CD4-positive, alpha-beta T cell (primary cell): ENCODE measurements at regions not wholly inside any gene's neighbourhood (a gene's known extent, or its start where the extent isn't known, plus 50 kb on each side); places are given as distances from the start of the nearest gene placed in this dataset.

Experiments
- ATAC-seq: fragments of 200-7000 bp; cut with Tn5 transposase; one replicate; pipeline ENCODE4 v1.10.0; 2022; ENCODE audit warnings: mild to moderate bottlenecking; ENCODE audit not compliant: poor library complexity
- CTCF ChIA-PET: fragments of 350-600 bp; sonication (Branson Sonifier 250); formaldehyde crosslinking; loops from one replicate; lab custom pipeline; 2021; ENCODE audit warnings: antibody characterized with exemption, inconsistent platforms; lab: Charles Lee
- POLR2A ChIA-PET: fragments of 350-600 bp; sonication (Branson Sonifier 250); formaldehyde crosslinking; loops from one replicate; lab custom pipeline; 2021; ENCODE audit warnings: antibody characterized with exemption, inconsistent platforms; lab: Charles Lee
- DNase-seq, 14 experiments: peaks; one replicate each; pipeline ENCODE4 v3.0.0-alpha.2; 2013 to 2020; ENCODE audit warnings: mixed read lengths in 2 of 14
- H3K27ac ChIP-seq, 2 donors: one replicate each; pipeline versions ENCODE4 v1.5.1 to v1.7.0; 2013; ENCODE audit warnings: low read length in 2 of 2, low read depth in 1 of 2, mild to moderate bottlenecking in 1 of 2
- H3K27me3 ChIP-seq, 2 experiments: 1 replicate in 1 of 2; 2 replicates in 1 of 2; pipeline versions ENCODE4 v1.6.1 to v1.7.0; 2013; ENCODE audit warnings: low read length in 2 of 2, control low read depth in 1 of 2, mild to moderate bottlenecking in 1 of 2, moderate library complexity in 1 of 2; ENCODE audit not compliant: insufficient read depth in 2 of 2, control insufficient read depth in 1 of 2
- H3K36me3 ChIP-seq: one replicate; pipeline ENCODE4 v1.6.1; 2013; ENCODE audit warnings: low read length, control low read depth; ENCODE audit not compliant: insufficient read depth
- H3K4me1 ChIP-seq: one replicate; pipeline ENCODE4 v1.6.1; 2013; ENCODE audit warnings: low read length, control low read depth; ENCODE audit not compliant: insufficient read depth
- H3K4me3 ChIP-seq: one replicate; pipeline ENCODE4 v1.5.1; 2013; ENCODE audit warnings: mild to moderate bottlenecking, low read length, moderate library complexity
- H3K9me3 ChIP-seq, 2 experiments: 1 replicate in 1 of 2; 2 replicates in 1 of 2; pipeline versions ENCODE4 v1.6.1 to v1.7.0; 2013; ENCODE audit warnings: low read length in 2 of 2, mild to moderate bottlenecking in 2 of 2, control low read depth in 1 of 2, moderate library complexity in 1 of 2; ENCODE audit not compliant: control insufficient read depth in 1 of 2, insufficient read depth in 1 of 2
- H3K27ac Mint-ChIP-seq: one replicate; pipeline ENCODE4 v1.8.0; 2020; ENCODE audit warnings: mixed read lengths
- H3K27me3 Mint-ChIP-seq: one replicate; pipeline ENCODE4 v1.8.0; 2021; ENCODE audit warnings: mixed read lengths
- H3K36me3 Mint-ChIP-seq: one replicate; pipeline ENCODE4 v1.8.0; 2021; ENCODE audit warnings: low read depth, mixed read lengths
- H3K4me1 Mint-ChIP-seq: one replicate; pipeline ENCODE4 v1.8.0; 2021; ENCODE audit warnings: low read depth, mixed read lengths
- H3K4me3 Mint-ChIP-seq: one replicate; pipeline ENCODE4 v1.8.0; 2020; ENCODE audit warnings: mild to moderate bottlenecking, mixed read lengths
- H3K9me3 Mint-ChIP-seq: one replicate; pipeline ENCODE4 v1.8.0; 2020; ENCODE audit warnings: mixed read lengths
- CTCF ChIP-seq: fragments of 200-600 bp; IDR thresholded peaks from one replicate; pipeline ENCODE4 v1.8.0; 2022; ENCODE audit warnings: antibody characterized with exemption, mild to moderate bottlenecking
- intact Hi-C, 2 experiments: fragments of 100-400 bp; cut with DNase I in 1 of 2; cut with micrococcal nuclease in 1 of 2; formaldehyde crosslinking; loops; one replicate each; pipeline versions ENCODE4 v1.15.1 to v1.9.0; 2023 to 2025; cut with DNase I, micrococcal nuclease

GRCh38 chr22:48323746-48324145 is 1503.9 kb downstream of the BRD1 start:
- intact Hi-C loops, result no loop called here
- Mint-ChIP-seq H3K4me1 (no peaks in the 10 kb centered on the region), H3K27ac (no peak overlapping the region), H3K9me3 (peaks cover 7% of the 10 kb centered on the region), H3K4me3 (no peak overlapping the region), H3K27me3 (peaks cover 3% of the 10 kb centered on the region), H3K36me3 (no peaks in the 10 kb centered on the region)
- Histone ChIP-seq H3K4me1 (no peaks in the 10 kb centered on the region), H3K9me3 (peaks cover 0 to 28% of the 10 kb centered on the region in 2 experiments), H3K36me3 (no peaks in the 10 kb centered on the region), H3K27ac (no peak overlapping the region), H3K27me3 (no peaks in the 10 kb centered on the region), H3K4me3 (no peak overlapping the region)
- POLR2A ChIA-PET, result no interaction called here
- no peak for ATAC-seq
- CTCF ChIA-PET, result no interaction called here
- TF ChIP-seq CTCF, result no peak
- no peak for DNase-seq

GRCh38 chr22:48322907-48323306 is 1504.8 kb downstream of the BRD1 start:
- peaks cover 7% of the 10 kb centered on the region for H3K9me3 Mint-ChIP-seq
- Histone ChIP-seq H3K27me3 (no peaks in the 10 kb centered on the region), H3K4me1 (no peaks in the 10 kb centered on the region), H3K4me3 (no peak overlapping the region), H3K9me3 (peaks cover 0 to 28% of the 10 kb centered on the region in 2 experiments), H3K27ac (no peak overlapping the region), H3K36me3 (no peaks in the 10 kb centered on the region)
- DNase-seq, result no peak
- CTCF ChIA-PET, result no interaction called here
- H3K27ac Mint-ChIP-seq, result no peak overlapping the region
- no peak overlapping the region for H3K4me3 Mint-ChIP-seq
- ATAC-seq, result no peak
- no peaks in the 10 kb centered on the region for H3K4me1 Mint-ChIP-seq
- H3K36me3 Mint-ChIP-seq, result no peaks in the 10 kb centered on the region
- POLR2A ChIA-PET, result no interaction called here
- intact Hi-C loops, result no loop called here
- TF ChIP-seq CTCF, result no peak
- H3K27me3 Mint-ChIP-seq, result peaks cover 3% of the 10 kb centered on the region

- Histone ChIP-seq H3K27ac (no peak overlapping the region), H3K4me1 (no peaks in the 10 kb centered on the region), H3K36me3 (no peaks in the 10 kb centered on the region), H3K9me3 (peaks cover 0 to 21% of the 10 kb centered on the region in 2 experiments), H3K27me3 (no peaks in the 10 kb centered on the region), H3K4me3 (no peak overlapping the region)
- peaks cover 7% of the 10 kb centered on the region for H3K9me3 Mint-ChIP-seq
- no peaks in the 10 kb centered on the region for H3K36me3 Mint-ChIP-seq
- DNase-seq (no peak), ATAC-seq (no peak)
- H3K4me1 Mint-ChIP-seq, result no peaks in the 10 kb centered on the region
- TF ChIP-seq CTCF, result no peak
- H3K4me3 Mint-ChIP-seq, result no peak overlapping the region
- H3K27me3 Mint-ChIP-seq, result peaks cover 3% of the 10 kb centered on the region
- CTCF ChIA-PET, result no interaction called here
- H3K27ac Mint-ChIP-seq, result no peak overlapping the region
- POLR2A ChIA-PET, result no interaction called here
- intact Hi-C loops, result no loop called here
Observed at GRCh38 chr22:48321986-48322545, 1505.6 kb downstream of the BRD1 start.
